GM21367 (cell line): ENCODE measurements at regions not wholly inside any gene's neighbourhood (a gene's known extent, or its start where the extent isn't known, plus 50 kb on each side); places are given as distances from the start of the nearest gene placed in this dataset.

Experiments used
- ATAC-seq: cut with Tn5 transposase; IDR thresholded peaks from one replicate; pipeline ENCODE4 v1.9.1; 2021; ENCODE audit not compliant: unreplicated experiment

- ATAC-seq = no peak
Measured at GRCh38 chr3:7897655-7898054, 604.0 kb upstream of the LMCD1 start.

- no peak for ATAC-seq
Measured at GRCh38 chr3:7913283-7913682, 588.3 kb upstream of the LMCD1 start.

GRCh38 chr3:7915356-7915755, 586.3 kb upstream of the LMCD1 start:
- ATAC-seq = no peak

GRCh38 chr3:7917443-7918151, 584.0 kb upstream of the LMCD1 start:
- ATAC-seq = no peak

GRCh38 chr3:7920211-7920610, 581.4 kb upstream of the LMCD1 start:
- no peak for ATAC-seq

GRCh38 chr3:7924228-7924627, 577.4 kb upstream of the LMCD1 start:
- ATAC-seq = no peak

GRCh38 chr3:7927015-7927414, 574.6 kb upstream of the LMCD1 start:
- ATAC-seq = no peak

- no peak for ATAC-seq
Measured at GRCh38 chr3:7927864-7928263, 573.8 kb upstream of the LMCD1 start.

GRCh38 chr3:7929319-7929889, 572.2 kb upstream of the LMCD1 start:
- no peak for ATAC-seq

GRCh38 chr3:7934362-7934761, 567.3 kb upstream of the LMCD1 start:
- ATAC-seq = no peak

- no peak for ATAC-seq
Measured at GRCh38 chr3:7947930-7948329, 553.7 kb upstream of the LMCD1 start.

GRCh38 chr3:7950890-7951289, 550.7 kb upstream of the LMCD1 start:
- no peak for ATAC-seq

- ATAC-seq = no peak
Measured at GRCh38 chr3:7953449-7954014, 548.1 kb upstream of the LMCD1 start.

- ATAC-seq = no peak
Measured at GRCh38 chr3:7957024-7957423, 544.6 kb upstream of the LMCD1 start.

GRCh38 chr3:7959094-7959493, 542.5 kb upstream of the LMCD1 start:
- no peak for ATAC-seq

GRCh38 chr3:7960601-7961000, 541.0 kb upstream of the LMCD1 start:
- ATAC-seq = no peak

GRCh38 chr3:7962301-7962700, 539.3 kb upstream of the LMCD1 start:
- ATAC-seq = no peak

GRCh38 chr3:7964899-7965298, 536.7 kb upstream of the LMCD1 start:
- no peak for ATAC-seq

- ATAC-seq = no peak
Measured at GRCh38 chr3:7973006-7973405, 528.6 kb upstream of the LMCD1 start.

- no peak for ATAC-seq
Measured at GRCh38 chr3:7977245-7978086, 524.2 kb upstream of the LMCD1 start.

- ATAC-seq = no peak
Measured at GRCh38 chr3:7978087-7978422, 523.6 kb upstream of the LMCD1 start.

- no peak for ATAC-seq
Measured at GRCh38 chr3:7982126-7982525, 519.5 kb upstream of the LMCD1 start.
